ENCODE measurements at regions not wholly inside any gene's neighbourhood (a gene's known extent, or its start where the extent isn't known, plus 50 kb on each side); places are given as distances from the start of the nearest gene placed in this dataset.
"Not testable (repeated sequence)": the region's sequence is repeated elsewhere in the genome, so short reads cannot be mapped to it uniquely, and the experiment has no call there.

DNA sequence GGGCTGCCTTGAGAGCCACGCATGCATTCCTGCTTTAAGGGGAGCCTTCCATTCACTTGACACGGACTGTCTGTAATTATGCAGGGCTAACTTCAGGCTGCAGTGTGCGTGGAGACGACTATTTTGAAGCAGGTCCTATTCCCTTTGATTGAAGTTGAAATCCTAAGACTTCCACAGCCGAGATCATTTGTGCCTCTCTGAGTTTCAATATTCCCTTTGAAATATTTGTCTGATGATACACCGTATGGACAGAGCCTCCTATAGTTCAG lies 585.2 kb downstream of the TTLL7 start:
- H2AK5ac ChIP-seq (ENCODE audit: low read depth, low read length); H3K4me1 ChIP-seq (ENCODE audit: control insufficient read depth, insufficient read depth, low read length); H4K8ac ChIP-seq (ENCODE audit: low read depth in 2 of 2, low read length in 2 of 2); in situ Hi-C loops (cut with MboI; ENCODE audit: low sequenced_read_pairs); H3K14ac ChIP-seq (replicated peaks; ENCODE audit: low read depth, low read length); H4K5ac ChIP-seq (ENCODE audit: low read depth, low read length); BruUV-seq (replicated peaks); H3K79me1 ChIP-seq (ENCODE audit: low read depth in 1 of 2, low read length in 2 of 2); H3K4ac ChIP-seq (ENCODE audit: low read depth, low read length); H3K27ac ChIP-seq (ENCODE audit: insufficient read depth, low read length); H3K9me3 ChIP-seq (ENCODE audit: control insufficient read depth, insufficient read depth, low read length); H3K27me3 ChIP-seq (ENCODE audit: control insufficient read depth, insufficient read depth, low read length); H3K9ac ChIP-seq (ENCODE audit: low read depth, low read length); H4K91ac ChIP-seq (ENCODE audit: insufficient read depth, low read depth, low read length); H3K36me3 ChIP-seq (ENCODE audit: control insufficient read depth, insufficient read depth, low read length); H2BK20ac ChIP-seq (ENCODE audit: low read depth, low read length); ATAC-seq (ENCODE audit: low read depth); H2BK15ac ChIP-seq (ENCODE audit: low read depth, low read length); H3K18ac ChIP-seq (ENCODE audit: low read depth, low read length); H3K4me3 ChIP-seq (ENCODE audit: insufficient read depth, low read depth, low read length); H3K9me1 ChIP-seq (ENCODE audit: insufficient read depth, low read length); H2BK120ac ChIP-seq (ENCODE audit: low read depth, low read length); CTCF ChIA-PET; H3K56ac ChIP-seq (ENCODE audit: extremely low read depth, insufficient read depth, low read length); H3K4me2 ChIP-seq (ENCODE audit: low read depth, low read length); intact Hi-C loops (cut with micrococcal nuclease); H2BK5ac ChIP-seq (ENCODE audit: low read depth, low read length, poor library complexity, severe bottlenecking); H2AFZ ChIP-seq (replicated peaks; ENCODE audit: low read length, poor library complexity); H3K23ac ChIP-seq (ENCODE audit: low read depth, low read length); dilution Hi-C loops (cut with HindIII; ENCODE audit: low sequenced_read_pairs, unreplicated experiment); H4K20me1 ChIP-seq (ENCODE audit: insufficient read depth, low read length); H2AK9ac ChIP-seq (replicated peaks; ENCODE audit: low read depth, low read length, poor library complexity); DNase-seq; POLR2A ChIA-PET (ENCODE audit: unreplicated experiment): not testable (repeated sequence)
- WGBS, 2 experiments (ENCODE audit: extremely low coverage in 2 of 2, insufficient read length in 1 of 2), result no CpG with 5 or more reads among the region's 6 CpGs

DNA sequence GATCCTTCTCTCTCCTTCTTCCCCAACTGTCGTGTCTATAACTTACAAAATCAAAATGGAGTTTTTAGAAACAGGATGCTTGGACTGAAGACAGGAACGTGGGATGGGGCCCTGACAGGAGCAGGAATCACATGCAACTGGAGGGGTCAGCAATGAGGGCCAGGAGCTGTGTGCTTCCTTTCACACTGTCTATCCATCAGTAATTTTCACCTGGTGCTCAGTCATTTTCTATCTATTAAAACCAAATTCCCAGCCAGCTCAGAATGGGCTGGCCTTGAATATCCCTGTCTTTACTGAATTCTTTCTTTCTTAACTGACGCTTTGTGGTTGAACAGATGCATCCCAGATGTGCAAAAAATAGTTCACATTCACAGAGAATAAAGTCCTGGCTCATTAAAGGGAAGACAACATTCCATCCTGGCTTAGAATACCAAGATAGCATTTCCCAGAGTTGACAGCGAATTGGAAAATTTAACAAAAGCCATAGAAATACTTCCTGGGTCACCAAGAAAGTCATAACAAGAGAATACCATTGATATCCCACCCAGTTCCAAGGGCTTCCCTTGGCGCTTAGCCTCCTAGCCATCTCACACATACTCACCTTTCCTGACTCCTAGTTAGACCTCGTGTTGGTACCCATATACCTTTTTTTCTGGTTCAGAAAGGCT lies 588.1 kb downstream of the TTLL7 start:
- H3K4ac ChIP-seq (ENCODE audit: low read depth, low read length); H3K9ac ChIP-seq (ENCODE audit: low read depth, low read length); H3K27me3 ChIP-seq (ENCODE audit: control insufficient read depth, insufficient read depth, low read length); H2AK9ac ChIP-seq (replicated peaks; ENCODE audit: low read depth, low read length, poor library complexity); H3K18ac ChIP-seq (ENCODE audit: low read depth, low read length); H3K27ac ChIP-seq (ENCODE audit: insufficient read depth, low read length); H3K9me1 ChIP-seq (ENCODE audit: insufficient read depth, low read length); dilution Hi-C loops (cut with HindIII; ENCODE audit: low sequenced_read_pairs, unreplicated experiment); H3K4me3 ChIP-seq (ENCODE audit: insufficient read depth, low read depth, low read length); DNase-seq; POLR2A ChIA-PET (ENCODE audit: unreplicated experiment); BruUV-seq (replicated peaks); H2BK5ac ChIP-seq (ENCODE audit: low read depth, low read length, poor library complexity, severe bottlenecking); H2AK5ac ChIP-seq (ENCODE audit: low read depth, low read length); H3K23ac ChIP-seq (ENCODE audit: low read depth, low read length); H4K5ac ChIP-seq (ENCODE audit: low read depth, low read length); CTCF ChIA-PET; H2BK20ac ChIP-seq (ENCODE audit: low read depth, low read length); H3K9me3 ChIP-seq (ENCODE audit: control insufficient read depth, insufficient read depth, low read length); in situ Hi-C loops (cut with MboI; ENCODE audit: low sequenced_read_pairs); H3K36me3 ChIP-seq (ENCODE audit: control insufficient read depth, insufficient read depth, low read length); H2AFZ ChIP-seq (replicated peaks; ENCODE audit: low read length, poor library complexity); H4K20me1 ChIP-seq (ENCODE audit: insufficient read depth, low read length); H3K4me2 ChIP-seq (ENCODE audit: low read depth, low read length); ATAC-seq (ENCODE audit: low read depth); H4K8ac ChIP-seq (ENCODE audit: low read depth in 2 of 2, low read length in 2 of 2); H3K79me1 ChIP-seq (ENCODE audit: low read depth in 1 of 2, low read length in 2 of 2); intact Hi-C loops (cut with micrococcal nuclease); H2BK120ac ChIP-seq (ENCODE audit: low read depth, low read length); H4K91ac ChIP-seq (ENCODE audit: insufficient read depth, low read depth, low read length); H3K56ac ChIP-seq (ENCODE audit: extremely low read depth, insufficient read depth, low read length); H3K14ac ChIP-seq (replicated peaks; ENCODE audit: low read depth, low read length); H3K4me1 ChIP-seq (ENCODE audit: control insufficient read depth, insufficient read depth, low read length); H2BK15ac ChIP-seq (ENCODE audit: low read depth, low read length): not testable (repeated sequence)
- WGBS, 2 experiments (ENCODE audit: extremely low coverage in 2 of 2, insufficient read length in 1 of 2), result no CpG with 5 or more reads among the region's 6 CpGs
